SK-N-MC (cell line): ENCODE measurements at regions not wholly inside any gene's neighbourhood (a gene's known extent, or its start where the extent isn't known, plus 50 kb on each side); places are given as distances from the start of the nearest gene placed in this dataset.

ENCODE experiments used
- EZH2 ChIP-seq: fragments of 200-600 bp; sonication (generic); IDR thresholded peaks from one replicate; pipeline ENCODE4 v1.6.1; 2017; ENCODE audit warnings: antibody characterized with exemption
- FOXP2 ChIP-seq: optimal IDR thresholded peaks from 2 replicates; pipeline ENCODE3; 2011; ENCODE audit warnings: mild to moderate bottlenecking, moderate library complexity; ENCODE audit not compliant: insufficient read depth; ENCODE audit errors: extremely low read length, control extremely low read depth

DNA sequence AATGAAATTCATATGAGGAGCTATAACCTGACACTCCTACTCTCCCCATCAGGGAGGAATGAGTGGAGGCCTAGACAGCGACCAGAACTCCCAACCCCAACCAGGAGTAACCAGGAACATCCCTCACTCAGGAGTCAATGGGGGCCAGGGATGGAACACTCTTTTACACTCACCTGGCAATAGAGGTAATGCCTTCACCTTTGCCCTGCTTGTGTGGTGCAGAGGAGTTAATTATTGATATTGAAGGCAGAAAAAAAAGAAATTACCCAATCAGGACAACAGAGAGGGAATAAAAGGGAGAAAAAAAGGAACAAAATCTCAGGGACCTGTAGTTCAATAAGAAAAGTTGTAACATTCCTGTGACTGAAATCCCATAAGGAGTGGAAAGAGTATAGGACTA lies 141.5 kb downstream of the PPP4R3C start:
- no peak for TF ChIP-seq EZH2
- no peak for TF ChIP-seq FOXP2
